Stomach (tissue), 8 donors: ENCODE measurements at regions not wholly inside any gene's neighbourhood (a gene's known extent, or its start where the extent isn't known, plus 50 kb on each side); places are given as distances from the start of the nearest gene placed in this dataset.

Experiments
- DNase-seq, 2 donors: peaks; one replicate each; pipeline versions ENCODE4 v3.0.0 to v3.0.0-alpha.2; 2013 to 2019
- H3K27ac ChIP-seq, 5 donors: fragments of 200-600 bp in 4 of 5; sonication (generic) in 4 of 5; one replicate each; pipeline ENCODE4 v1.5.1; 2013 to 2019; ENCODE audit warnings: mild to moderate bottlenecking in 1 of 5, moderate library complexity in 1 of 5
- H3K27me3 ChIP-seq, 3 donors: fragments of 200-600 bp; sonication (generic); one replicate each; pipeline ENCODE4 v1.5.1; 2017 to 2019; ENCODE audit warnings: mixed run types in 1 of 3
- H3K36me3 ChIP-seq, 4 donors: fragments of 200-600 bp; sonication (generic); 1 replicate in 3 of 4; 2 replicates in 1 of 4; pipeline ENCODE4 v1.5.1; 2016 to 2019
- H3K4me1 ChIP-seq, 4 donors: fragments of 200-600 bp; sonication (generic); one replicate each; pipeline ENCODE4 v1.5.1; 2016 to 2019
- H3K4me3 ChIP-seq, 4 donors: fragments of 200-600 bp; sonication (generic) in 3 of 4; one replicate each; pipeline ENCODE4 v1.5.1; 2016 to 2019; ENCODE audit warnings: mild to moderate bottlenecking in 1 of 4
- H3K9me3 ChIP-seq, 4 donors: fragments of 200-600 bp; sonication (generic); one replicate each; pipeline ENCODE4 v1.5.1; 2016 to 2019
- EP300 ChIP-seq: sonication (generic); formaldehyde crosslinking; IDR thresholded peaks from one replicate; pipeline ENCODE4 v1.6.1; 2017; ENCODE audit warnings: antibody characterized with exemption
- POLR2A ChIP-seq, 4 donors: fragments of 450-650 bp; IDR thresholded peaks; one replicate each; pipeline ENCODE4 v1.6.1; 2016; ENCODE audit warnings: antibody characterized with exemption in 4 of 4, control low read depth in 2 of 4, mild to moderate bottlenecking in 1 of 4, moderate library complexity in 1 of 4
- POLR2AphosphoS5 ChIP-seq, 3 donors: sonication (generic); formaldehyde crosslinking; IDR thresholded peaks; one replicate each; pipeline ENCODE4 v1.6.1; 2016; ENCODE audit warnings: antibody characterized with exemption in 3 of 3
- WGBS, 5 donors: extraction: QIAGEN DNeasy Blood & Tissue Kit in 3 of 5; methylation state at CpG; one replicate each; pipeline versions ENCODE4 v1.1.5 to v1.1.7; 2013 to 2018; 5-methylcytosine and 5-hydroxymethylcytosine counted together
- intact Hi-C: fragments of 100-400 bp; cut with DNase I; formaldehyde crosslinking; loops from one replicate; pipeline ENCODE4 v1.15.1; 2023; ENCODE audit warnings: low total_unique reads
- TF ChIP-seq, protein P1 (sequence below), 7 experiments: fragments of 450-650 bp in 4 of 7; fragments of 200-600 bp in 3 of 7; sonication (generic) in 3 of 7; IDR thresholded peaks; one replicate each; pipeline ENCODE4 v1.5.1; 2016 to 2019; ENCODE audit warnings: antibody characterized with exemption in 7 of 7, control low read depth in 2 of 7, mild to moderate bottlenecking in 1 of 7
- donor health status: healthy with polysubstance abuse.
- donor health status: Bipolar disorder and iron deficiency.
- donor health status: healthy.

DNA sequence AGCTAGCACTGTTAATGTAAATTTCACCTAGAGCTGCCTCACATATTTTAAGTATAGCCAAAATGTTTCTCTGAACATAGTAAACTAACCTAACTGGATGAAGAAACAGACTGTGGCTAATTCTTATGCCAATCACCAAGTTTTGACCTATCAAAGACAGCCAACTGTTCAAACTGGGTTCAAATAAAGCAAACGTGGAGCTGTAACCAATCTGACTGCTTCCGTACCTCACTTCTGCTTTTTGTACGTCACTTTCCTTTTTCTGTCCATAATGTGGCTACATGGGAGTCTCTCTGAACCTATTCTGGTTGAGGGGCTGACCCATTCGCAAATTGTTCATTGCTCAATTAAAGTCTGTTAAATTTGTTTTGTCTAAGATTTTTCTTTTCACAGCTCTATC, 66.3 kb upstream of the ETV1 start:
- intact Hi-C loops: no loop called here
- no peak for TF ChIP-seq EP300
- TF ChIP-seq POLR2A (IDR thresholded peaks at IDR 0.05): no peak
- TF ChIP-seq, protein P1, sequence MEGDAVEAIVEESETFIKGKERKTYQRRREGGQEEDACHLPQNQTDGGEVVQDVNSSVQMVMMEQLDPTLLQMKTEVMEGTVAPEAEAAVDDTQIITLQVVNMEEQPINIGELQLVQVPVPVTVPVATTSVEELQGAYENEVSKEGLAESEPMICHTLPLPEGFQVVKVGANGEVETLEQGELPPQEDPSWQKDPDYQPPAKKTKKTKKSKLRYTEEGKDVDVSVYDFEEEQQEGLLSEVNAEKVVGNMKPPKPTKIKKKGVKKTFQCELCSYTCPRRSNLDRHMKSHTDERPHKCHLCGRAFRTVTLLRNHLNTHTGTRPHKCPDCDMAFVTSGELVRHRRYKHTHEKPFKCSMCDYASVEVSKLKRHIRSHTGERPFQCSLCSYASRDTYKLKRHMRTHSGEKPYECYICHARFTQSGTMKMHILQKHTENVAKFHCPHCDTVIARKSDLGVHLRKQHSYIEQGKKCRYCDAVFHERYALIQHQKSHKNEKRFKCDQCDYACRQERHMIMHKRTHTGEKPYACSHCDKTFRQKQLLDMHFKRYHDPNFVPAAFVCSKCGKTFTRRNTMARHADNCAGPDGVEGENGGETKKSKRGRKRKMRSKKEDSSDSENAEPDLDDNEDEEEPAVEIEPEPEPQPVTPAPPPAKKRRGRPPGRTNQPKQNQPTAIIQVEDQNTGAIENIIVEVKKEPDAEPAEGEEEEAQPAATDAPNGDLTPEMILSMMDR (IDR thresholded peaks at IDR 0.05): no peak
- TF ChIP-seq POLR2AphosphoS5 (IDR thresholded peaks at IDR 0.05): no peak
- H3K4me3 ChIP-seq: no peak overlapping the region
- no peaks in the 10 kb centered on the region for H3K36me3 ChIP-seq
- WGBS, 5 donors: 71 to 81% (median 75%) methylated on average over 4 of the region's 4 CpGs
- no peaks in the 10 kb centered on the region for H3K27me3 ChIP-seq
- H3K9me3 ChIP-seq: no peaks in the 10 kb centered on the region
- DNase-seq: no peak
- no peak overlapping the region for H3K27ac ChIP-seq
- no peaks in the 10 kb centered on the region for H3K4me1 ChIP-seq

DNA sequence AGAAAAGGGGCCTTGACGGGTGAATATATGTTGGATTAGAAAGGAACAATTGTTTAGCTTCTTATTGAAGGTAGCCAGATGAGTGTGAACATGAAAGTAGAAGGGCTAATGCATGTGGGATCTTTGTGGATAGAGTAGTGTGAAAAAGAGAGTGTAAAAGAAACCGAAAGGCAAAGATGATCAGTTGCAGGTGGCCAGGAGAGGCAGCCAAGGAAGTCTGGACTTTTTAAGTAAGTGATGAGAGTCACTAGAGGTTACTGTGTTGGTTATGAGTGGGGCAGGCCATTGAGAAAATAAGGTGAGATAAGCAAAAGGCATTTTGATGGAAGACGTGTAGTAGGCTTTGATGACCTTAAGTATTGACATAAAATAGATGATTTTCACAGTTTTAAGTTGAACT, 64.7 kb upstream of the ETV1 start:
- WGBS, 5 donors: 62 to 75% (median 66%) methylated on average over 3 of the region's 3 CpGs
- TF ChIP-seq EP300 (no peak), POLR2A (IDR thresholded peaks at IDR 0.05) (no peak), POLR2AphosphoS5 (IDR thresholded peaks at IDR 0.05) (no peak)
- TF ChIP-seq, protein P1 (IDR thresholded peaks at IDR 0.05): no peak
- intact Hi-C loops: no loop called here
- no peaks in the 10 kb centered on the region for H3K27me3 ChIP-seq
- no peaks in the 10 kb centered on the region for H3K36me3 ChIP-seq
- no peak for DNase-seq
- no peaks in the 10 kb centered on the region for H3K4me1 ChIP-seq
- no peaks in the 10 kb centered on the region for H3K9me3 ChIP-seq
- H3K4me3 ChIP-seq: no peak overlapping the region
- H3K27ac ChIP-seq: no peak overlapping the region

DNA sequence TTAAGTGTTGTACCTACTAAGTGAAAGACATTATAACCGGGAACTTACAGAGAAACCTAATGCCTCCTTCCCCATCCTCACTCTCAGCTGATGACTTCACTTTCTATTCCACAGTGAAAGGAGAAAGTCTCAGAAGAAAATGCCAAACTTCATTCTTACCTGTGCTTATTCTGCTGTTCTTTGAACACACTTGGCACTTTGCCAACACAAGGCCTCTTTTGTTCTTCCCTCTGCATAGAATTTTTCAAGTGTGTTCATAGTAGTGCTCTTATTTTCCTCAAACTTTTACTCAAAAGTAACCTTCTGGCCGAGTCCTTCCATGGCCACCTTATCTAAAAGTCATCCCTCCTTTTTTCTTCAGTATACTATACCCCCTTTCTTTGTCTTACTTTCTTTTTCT, 59.4 kb upstream of the ETV1 start:
- H3K27ac ChIP-seq: no peak overlapping the region
- no peaks in the 10 kb centered on the region for H3K9me3 ChIP-seq
- intact Hi-C loops: no loop called here
- 53 to 68% (median 62%) methylated on average over 2 of the region's 2 CpGs for WGBS, 5 donors
- H3K4me1 ChIP-seq: no peaks in the 10 kb centered on the region
- H3K4me3 ChIP-seq: no peak overlapping the region
- peak in 1 of 2 donors; percentile 8 for DNase-seq
- no peaks in the 10 kb centered on the region for H3K27me3 ChIP-seq
- H3K36me3 ChIP-seq: no peaks in the 10 kb centered on the region
- no peak for TF ChIP-seq EP300
- no peak for TF ChIP-seq POLR2AphosphoS5 (IDR thresholded peaks at IDR 0.05)
- TF ChIP-seq POLR2A (IDR thresholded peaks at IDR 0.05): no peak
- TF ChIP-seq, protein P1 (IDR thresholded peaks at IDR 0.05): no peak

DNA sequence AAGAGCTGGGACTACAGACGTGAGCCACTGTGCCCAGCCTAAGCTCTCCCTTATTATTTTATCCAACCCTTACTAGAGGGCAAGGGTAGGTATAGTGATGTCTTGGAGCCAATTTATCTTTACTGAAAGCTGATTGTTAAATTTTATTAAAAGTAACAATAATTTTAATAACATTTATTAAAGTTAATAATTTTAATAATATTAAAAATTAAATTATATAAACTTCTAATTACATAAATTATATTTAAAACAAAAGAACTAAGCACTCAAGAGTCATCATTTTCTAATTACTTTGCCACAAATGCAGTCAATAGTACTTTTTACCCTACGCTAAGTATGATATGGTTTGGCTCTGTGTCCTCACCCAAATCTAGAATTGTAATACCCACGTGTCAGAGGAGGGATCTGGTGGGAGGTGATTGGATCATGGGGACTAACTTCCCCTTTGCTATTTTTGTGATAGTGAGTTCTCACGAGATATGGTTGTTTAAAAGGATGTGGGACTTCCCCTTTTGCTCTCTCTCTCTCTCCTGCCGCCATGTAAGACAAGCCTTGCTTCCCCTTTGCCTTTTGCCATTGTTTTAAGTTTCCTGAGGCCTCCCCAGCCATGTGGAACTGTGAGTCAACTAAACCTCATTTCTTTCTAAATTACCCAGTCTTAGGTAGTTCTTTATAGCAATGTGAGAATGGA, 58.4 kb upstream of the ETV1 start:
- WGBS, 5 donors: 69 to 82% (median 73%) methylated on average over 5 of the region's 5 CpGs
- DNase-seq: no peak
- H3K27ac ChIP-seq: no peak overlapping the region
- no peak overlapping the region for H3K4me3 ChIP-seq
- intact Hi-C loops: no loop called here
- no peak for TF ChIP-seq POLR2AphosphoS5 (IDR thresholded peaks at IDR 0.05)
- TF ChIP-seq EP300: no peak
- no peak for TF ChIP-seq POLR2A (IDR thresholded peaks at IDR 0.05)
- TF ChIP-seq, protein P1 (IDR thresholded peaks at IDR 0.05): no peak
- H3K9me3 ChIP-seq: no peaks in the 10 kb centered on the region
- H3K27me3 ChIP-seq: no peaks in the 10 kb centered on the region
- H3K4me1 ChIP-seq: no peaks in the 10 kb centered on the region
- H3K36me3 ChIP-seq: no peaks in the 10 kb centered on the region
